ENCODE measurements at regions not wholly inside any gene's neighbourhood (a gene's known extent, or its start where the extent isn't known, plus 50 kb on each side); places are given as distances from the start of the nearest gene placed in this dataset.

DNA sequence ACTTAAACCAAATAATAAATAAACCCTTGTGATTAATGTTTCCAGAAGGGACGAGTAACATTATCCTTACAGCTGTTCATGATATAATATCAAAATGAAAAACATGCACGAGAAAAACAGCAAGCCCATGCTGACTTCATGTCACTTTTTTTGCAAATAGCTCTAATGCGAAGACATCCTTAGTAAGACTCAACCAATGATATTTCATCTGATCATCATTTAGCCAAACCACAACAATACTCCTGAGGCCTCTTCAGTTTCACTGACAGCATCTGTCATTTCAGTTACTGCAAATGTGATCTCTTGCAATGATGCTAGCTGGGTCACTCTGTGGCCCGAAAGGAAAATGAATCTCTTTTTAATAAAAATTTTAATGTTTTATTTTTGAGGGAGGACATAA lies 74.0 kb downstream of the POLR2M start:
- no peak for TF ChIP-seq CTCF (IDR thresholded peaks at IDR 0.05)
- TF ChIP-seq POLR2A (IDR thresholded peaks at IDR 0.05): no peak
